ENCODE measurements at regions not wholly inside any gene's neighbourhood (a gene's known extent, or its start where the extent isn't known, plus 50 kb on each side); places are given as distances from the start of the nearest gene placed in this dataset.

DNA sequence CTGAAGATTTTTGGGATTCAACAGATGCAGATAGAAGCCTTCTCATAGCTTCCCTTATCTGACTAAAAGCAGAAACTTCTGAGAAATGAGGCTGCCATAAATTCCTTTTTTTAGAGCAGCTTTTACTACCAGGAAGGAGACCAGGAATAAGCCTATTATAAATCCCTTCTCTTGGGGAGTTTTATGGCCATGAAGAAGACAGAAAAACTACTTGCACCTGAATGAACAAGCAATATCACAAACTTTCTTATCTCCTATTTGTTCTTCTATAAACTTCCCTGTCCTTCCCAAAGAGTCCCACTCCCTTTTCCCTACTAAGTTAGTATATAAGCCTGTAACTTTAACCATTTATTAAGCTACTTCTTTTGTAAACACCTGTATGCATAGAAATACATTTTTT lies 603.1 kb downstream of the NSUN3 start:
- no peaks in the 10 kb centered on the region for H3K4me1 Mint-ChIP-seq (ENCODE audit: low read depth, unreplicated experiment)
- CTCF ChIA-PET: no interaction called here
- H3K36me3 Mint-ChIP-seq (ENCODE audit: insufficient read depth, unreplicated experiment): no peaks in the 10 kb centered on the region
- H3K9me3 Mint-ChIP-seq (ENCODE audit: low read depth, unreplicated experiment): no peaks in the 10 kb centered on the region
- BruUV-seq (replicated peaks): no TSS peak
- TF ChIP-seq, protein P1, sequence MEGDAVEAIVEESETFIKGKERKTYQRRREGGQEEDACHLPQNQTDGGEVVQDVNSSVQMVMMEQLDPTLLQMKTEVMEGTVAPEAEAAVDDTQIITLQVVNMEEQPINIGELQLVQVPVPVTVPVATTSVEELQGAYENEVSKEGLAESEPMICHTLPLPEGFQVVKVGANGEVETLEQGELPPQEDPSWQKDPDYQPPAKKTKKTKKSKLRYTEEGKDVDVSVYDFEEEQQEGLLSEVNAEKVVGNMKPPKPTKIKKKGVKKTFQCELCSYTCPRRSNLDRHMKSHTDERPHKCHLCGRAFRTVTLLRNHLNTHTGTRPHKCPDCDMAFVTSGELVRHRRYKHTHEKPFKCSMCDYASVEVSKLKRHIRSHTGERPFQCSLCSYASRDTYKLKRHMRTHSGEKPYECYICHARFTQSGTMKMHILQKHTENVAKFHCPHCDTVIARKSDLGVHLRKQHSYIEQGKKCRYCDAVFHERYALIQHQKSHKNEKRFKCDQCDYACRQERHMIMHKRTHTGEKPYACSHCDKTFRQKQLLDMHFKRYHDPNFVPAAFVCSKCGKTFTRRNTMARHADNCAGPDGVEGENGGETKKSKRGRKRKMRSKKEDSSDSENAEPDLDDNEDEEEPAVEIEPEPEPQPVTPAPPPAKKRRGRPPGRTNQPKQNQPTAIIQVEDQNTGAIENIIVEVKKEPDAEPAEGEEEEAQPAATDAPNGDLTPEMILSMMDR (IDR thresholded peaks at IDR 0.05; ENCODE audit: unreplicated experiment): no peak
- intact Hi-C loops (cut with micrococcal nuclease; ENCODE audit: unreplicated experiment): no loop called here
- no peaks in the 10 kb centered on the region for H3K27me3 Mint-ChIP-seq (ENCODE audit: unreplicated experiment)
- DNase-seq: no peak
- no peak overlapping the region for H3K27ac Mint-ChIP-seq (ENCODE audit: unreplicated experiment)
- no peak overlapping the region for H3K4me3 Mint-ChIP-seq (ENCODE audit: low read depth, unreplicated experiment)

- Mint-ChIP-seq H3K4me1 (ENCODE audit: low read depth, unreplicated experiment) (no peaks in the 10 kb centered on the region), H3K36me3 (ENCODE audit: insufficient read depth, unreplicated experiment) (no peaks in the 10 kb centered on the region), H3K9me3 (ENCODE audit: low read depth, unreplicated experiment) (no peaks in the 10 kb centered on the region), H3K27me3 (ENCODE audit: unreplicated experiment) (no peaks in the 10 kb centered on the region), H3K4me3 (ENCODE audit: low read depth, unreplicated experiment) (no peak overlapping the region), H3K27ac (ENCODE audit: unreplicated experiment) (no peak overlapping the region)
- TF ChIP-seq, protein P1 (IDR thresholded peaks at IDR 0.05; ENCODE audit: unreplicated experiment): no peak
- BruUV-seq (replicated peaks): no TSS peak
- CTCF ChIA-PET: no interaction called here
- intact Hi-C loops (cut with micrococcal nuclease; ENCODE audit: unreplicated experiment): no loop called here
- no peak for DNase-seq
Measured at GRCh38 chr3:94671078-94671477, 608.2 kb downstream of the NSUN3 start.

- intact Hi-C loops (cut with micrococcal nuclease; ENCODE audit: unreplicated experiment): no loop called here
- CTCF ChIA-PET: no interaction called here
- Mint-ChIP-seq H3K9me3 (ENCODE audit: low read depth, unreplicated experiment) (no peaks in the 10 kb centered on the region), H3K27me3 (ENCODE audit: unreplicated experiment) (no peaks in the 10 kb centered on the region), H3K27ac (ENCODE audit: unreplicated experiment) (no peak overlapping the region), H3K36me3 (ENCODE audit: insufficient read depth, unreplicated experiment) (no peaks in the 10 kb centered on the region), H3K4me3 (ENCODE audit: low read depth, unreplicated experiment) (no peak overlapping the region), H3K4me1 (ENCODE audit: low read depth, unreplicated experiment) (no peaks in the 10 kb centered on the region)
- no peak for DNase-seq
- TF ChIP-seq, protein P1 (IDR thresholded peaks at IDR 0.05; ENCODE audit: unreplicated experiment): no peak
- BruUV-seq (replicated peaks): no TSS peak
Measured at GRCh38 chr3:94673876-94674275, 611.0 kb downstream of the NSUN3 start.

GRCh38 chr3:94686208-94686607 lies 623.3 kb downstream of the NSUN3 start:
- TF ChIP-seq, protein P1 (IDR thresholded peaks at IDR 0.05; ENCODE audit: unreplicated experiment): no peak
- CTCF ChIA-PET: no interaction called here
- H3K4me3 Mint-ChIP-seq (ENCODE audit: low read depth, unreplicated experiment): no peak overlapping the region
- no peaks in the 10 kb centered on the region for H3K4me1 Mint-ChIP-seq (ENCODE audit: low read depth, unreplicated experiment)
- H3K27ac Mint-ChIP-seq (ENCODE audit: unreplicated experiment): no peak overlapping the region
- no peak for DNase-seq
- intact Hi-C loops (cut with micrococcal nuclease; ENCODE audit: unreplicated experiment): no loop called here
- no TSS peak for BruUV-seq (replicated peaks)
- no peaks in the 10 kb centered on the region for H3K27me3 Mint-ChIP-seq (ENCODE audit: unreplicated experiment)
- no peaks in the 10 kb centered on the region for H3K36me3 Mint-ChIP-seq (ENCODE audit: insufficient read depth, unreplicated experiment)
- H3K9me3 Mint-ChIP-seq (ENCODE audit: low read depth, unreplicated experiment): peaks cover 12% of the 10 kb centered on the region
